T-cell (primary cell): ENCODE measurements at regions not wholly inside any gene's neighbourhood (a gene's known extent, or its start where the extent isn't known, plus 50 kb on each side); places are given as distances from the start of the nearest gene placed in this dataset.

Source experiments
- ATAC-seq, 4 experiments: fragments of 200-7000 bp in 3 of 4; fragments of 150-1000 bp in 1 of 4; cut with Tn5 transposase; replicated peaks in 1 of 4; 1 replicate in 3 of 4; 2 replicates in 1 of 4; pipeline ENCODE4 v1.10.0; 2021; ENCODE audit warnings: moderate library complexity in 3 of 4, mild to moderate bottlenecking in 2 of 4, moderate number of reproducible peaks in 1 of 4
- CTCF ChIA-PET, 2 donors: fragments of 300-600 bp; sonication (Branson Sonifier 250); formaldehyde crosslinking; loops; one replicate each; lab custom pipeline; 2022; ENCODE audit warnings: antibody characterized with exemption in 2 of 2; lab: Charles Lee
- POLR2A ChIA-PET, 2 donors: fragments of 300-600 bp; sonication (Branson Sonifier 250); formaldehyde crosslinking; loops; one replicate each; lab custom pipeline; 2022; ENCODE audit warnings: antibody characterized with exemption in 2 of 2; lab: Charles Lee
- DNase-seq, 35 experiments: peaks; one replicate each; pipeline versions ENCODE4 v3.0.0 to v3.0.0-alpha.2; 2013 to 2023
- H3K27ac ChIP-seq: one replicate; pipeline ENCODE4 v1.5.1; 2013; ENCODE audit warnings: low read length
- H3K27me3 ChIP-seq, 2 experiments: replicated peaks in 1 of 2; 1 replicate in 1 of 2; 2 replicates in 1 of 2; pipeline versions ENCODE4 v1.6.1 to v1.7.0; 2013; ENCODE audit warnings: low read length in 1 of 2, mixed read lengths in 1 of 2; ENCODE audit not compliant: control insufficient read depth in 2 of 2, insufficient read depth in 2 of 2; ENCODE audit errors: extremely low read depth in 1 of 2
- H3K36me3 ChIP-seq, 2 donors: 1 replicate in 1 of 2; 2 replicates in 1 of 2; pipeline versions ENCODE4 v1.6.1 to v1.7.0; 2013; ENCODE audit warnings: low read length in 1 of 2; ENCODE audit not compliant: control insufficient read depth in 2 of 2, insufficient read depth in 1 of 2; ENCODE audit errors: extremely low read depth in 1 of 2
- H3K4me1 ChIP-seq, 2 experiments: 1 replicate in 1 of 2; 2 replicates in 1 of 2; pipeline versions ENCODE4 v1.6.1 to v1.7.0; 2013; ENCODE audit warnings: low read length in 2 of 2, mixed read lengths in 1 of 2; ENCODE audit not compliant: insufficient read depth in 2 of 2, control insufficient read depth in 1 of 2; ENCODE audit errors: extremely low read depth in 1 of 2
- H3K4me3 ChIP-seq, 2 donors: 1 replicate in 1 of 2; 2 replicates in 1 of 2; pipeline versions ENCODE4 v1.5.1 to v1.7.0; 2013; ENCODE audit warnings: mild to moderate bottlenecking in 2 of 2, low read length in 1 of 2, moderate library complexity in 1 of 2; ENCODE audit not compliant: control insufficient read depth in 1 of 2; ENCODE audit errors: extremely low read depth in 1 of 2
- H3K9me3 ChIP-seq: 2 replicates; pipeline ENCODE4 v1.7.0; 2013
- H3K27ac Mint-ChIP-seq, 2 donors: one replicate each; pipeline ENCODE4 v1.8.0; 2020 to 2021; ENCODE audit warnings: mild to moderate bottlenecking in 2 of 2, mixed read lengths in 2 of 2
- H3K27me3 Mint-ChIP-seq, 2 donors: one replicate each; pipeline ENCODE4 v1.8.0; 2021 to 2022; ENCODE audit warnings: mixed read lengths in 2 of 2
- H3K36me3 Mint-ChIP-seq: one replicate; pipeline ENCODE4 v1.8.0; 2021; ENCODE audit warnings: mixed read lengths
- H3K4me1 Mint-ChIP-seq, 3 donors: one replicate each; pipeline ENCODE4 v1.8.0; 2020 to 2022; ENCODE audit warnings: mixed read lengths in 3 of 3, mild to moderate bottlenecking in 1 of 3
- H3K4me3 Mint-ChIP-seq, 3 donors: one replicate each; pipeline ENCODE4 v1.8.0; 2020 to 2022; ENCODE audit warnings: mild to moderate bottlenecking in 3 of 3, mixed read lengths in 3 of 3, moderate library complexity in 3 of 3
- H3K9me3 Mint-ChIP-seq, 3 donors: one replicate each; pipeline ENCODE4 v1.8.0; 2020 to 2022; ENCODE audit warnings: mixed read lengths in 3 of 3
- WGBS: methylation state at CpG from one replicate; pipeline ENCODE4 v1.1.5; 2013; ENCODE audit warnings: missing lambda C conversion rate; ENCODE audit not compliant: insufficient coverage; 5-methylcytosine and 5-hydroxymethylcytosine counted together

- Mint-ChIP-seq H3K36me3 (no peaks in the 10 kb centered on the region), H3K27me3 (peaks cover 55 to 56% of the 10 kb centered on the region in 2 donors), H3K9me3 (no peaks in the 10 kb centered on the region), H3K4me3 (no peak overlapping the region), H3K27ac (no peak overlapping the region), H3K4me1 (peaks cover 0 to 1% (median 0%) of the 10 kb centered on the region in 3 donors)
- 70% methylated on average over 10 of the region's 14 CpGs for WGBS
- DNase-seq = no peak
- Histone ChIP-seq H3K27ac (no peak overlapping the region), H3K4me3 (no peak overlapping the region), H3K27me3 (peaks cover 7 to 35% of the 10 kb centered on the region in 2 experiments), H3K36me3 (no peaks in the 10 kb centered on the region), H3K9me3 (no peaks in the 10 kb centered on the region), H3K4me1 (no peaks in the 10 kb centered on the region)
- POLR2A ChIA-PET = no interaction called here
- ATAC-seq = no peak
- CTCF ChIA-PET = interaction anchor here in 1 of 2 donors (0.5 kb wide), 1 partner anchor 232 kb away, joined by 3 read pairs; no protein-coding TSS in a partner anchor
Observed at GRCh38 chr14:103214461-103214958, 91.2 kb downstream of the TNFAIP2 start.

- Histone ChIP-seq H3K9me3 (no peaks in the 10 kb centered on the region), H3K4me3 (no peak overlapping the region), H3K27ac (no peak overlapping the region), H3K36me3 (no peaks in the 10 kb centered on the region), H3K27me3 (peaks cover 5 to 42% of the 10 kb centered on the region in 2 experiments), H3K4me1 (no peaks in the 10 kb centered on the region)
- POLR2A ChIA-PET = no interaction called here
- H3K27me3 Mint-ChIP-seq = peaks cover 51% of the 10 kb centered on the region in 2 donors
- DNase-seq = no peak
- H3K9me3 Mint-ChIP-seq = no peaks in the 10 kb centered on the region
- ATAC-seq = no peak
- no peak overlapping the region for H3K4me3 Mint-ChIP-seq
- H3K36me3 Mint-ChIP-seq = no peaks in the 10 kb centered on the region
- H3K27ac Mint-ChIP-seq = no peak overlapping the region
- CTCF ChIA-PET = no interaction called here
- peaks cover 0 to 5% (median 5%) of the 10 kb centered on the region in 3 donors for H3K4me1 Mint-ChIP-seq
- WGBS = 77% methylated on average over 9 of the region's 10 CpGs
Observed at GRCh38 chr14:103216399-103216798, 93.1 kb downstream of the TNFAIP2 start.

GRCh38 chr14:103216857-103217256, 93.6 kb downstream of the TNFAIP2 start:
- H3K4me3 ChIP-seq = no peak overlapping the region
- ChIA-PET POLR2A (no interaction called here), CTCF (no interaction called here)
- H3K4me1 ChIP-seq = no peaks in the 10 kb centered on the region
- no peaks in the 10 kb centered on the region for H3K36me3 Mint-ChIP-seq
- no peaks in the 10 kb centered on the region for H3K9me3 ChIP-seq
- DNase-seq (no peak), ATAC-seq (no peak)
- WGBS = 49% methylated on average over 2 of the region's 5 CpGs
- no peak overlapping the region for H3K4me3 Mint-ChIP-seq
- no peak overlapping the region for H3K27ac ChIP-seq
- peaks cover 51% of the 10 kb centered on the region in 2 donors for H3K27me3 Mint-ChIP-seq
- no peaks in the 10 kb centered on the region for H3K9me3 Mint-ChIP-seq
- H3K27ac Mint-ChIP-seq = no peak overlapping the region
- H3K36me3 ChIP-seq = no peaks in the 10 kb centered on the region
- peaks cover 5 to 46% of the 10 kb centered on the region in 2 experiments for H3K27me3 ChIP-seq
- H3K4me1 Mint-ChIP-seq = peaks cover 0 to 5% (median 5%) of the 10 kb centered on the region in 3 donors

GRCh38 chr14:103217538-103217937, 94.3 kb downstream of the TNFAIP2 start:
- no peak overlapping the region for H3K4me3 Mint-ChIP-seq
- peaks cover 0 to 5% (median 5%) of the 10 kb centered on the region in 3 donors for H3K4me1 Mint-ChIP-seq
- Histone ChIP-seq H3K27ac (no peak overlapping the region), H3K4me3 (no peak overlapping the region), H3K9me3 (no peaks in the 10 kb centered on the region), H3K4me1 (no peaks in the 10 kb centered on the region), H3K36me3 (no peaks in the 10 kb centered on the region), H3K27me3 (peaks cover 7 to 53% of the 10 kb centered on the region in 2 experiments)
- WGBS = no CpG with 5 or more reads among the region's 1 CpG
- ChIA-PET POLR2A (no interaction called here), CTCF (no interaction called here)
- H3K27ac Mint-ChIP-seq = no peak overlapping the region
- no peak for DNase-seq
- H3K9me3 Mint-ChIP-seq = no peaks in the 10 kb centered on the region
- no peak for ATAC-seq
- H3K36me3 Mint-ChIP-seq = no peaks in the 10 kb centered on the region
- H3K27me3 Mint-ChIP-seq = peaks cover 49 to 51% of the 10 kb centered on the region in 2 donors

- peaks cover 0 to 5% (median 5%) of the 10 kb centered on the region in 3 donors for H3K4me1 Mint-ChIP-seq
- Histone ChIP-seq H3K27me3 (peaks cover 4 to 63% of the 10 kb centered on the region in 2 experiments), H3K27ac (no peak overlapping the region), H3K4me3 (no peak overlapping the region), H3K4me1 (no peaks in the 10 kb centered on the region), H3K36me3 (no peaks in the 10 kb centered on the region), H3K9me3 (no peaks in the 10 kb centered on the region)
- H3K9me3 Mint-ChIP-seq = no peaks in the 10 kb centered on the region
- peaks cover 43 to 54% of the 10 kb centered on the region in 2 donors for H3K27me3 Mint-ChIP-seq
- POLR2A ChIA-PET = no interaction called here
- H3K27ac Mint-ChIP-seq = no peak overlapping the region
- peak overlapping the region in 1 of 3 donors; percentile 57 for H3K4me3 Mint-ChIP-seq
- no peak for DNase-seq
- no peaks in the 10 kb centered on the region for H3K36me3 Mint-ChIP-seq
- CTCF ChIA-PET = no interaction called here
- WGBS = 14% methylated on average over 67 of the region's 92 CpGs
- ATAC-seq = no peak
Observed at GRCh38 chr14:103220134-103220981, 97.1 kb downstream of the TNFAIP2 start.

GRCh38 chr14:103220982-103221641, 97.9 kb downstream of the TNFAIP2 start:
- Histone ChIP-seq H3K27ac (no peak overlapping the region), H3K4me1 (no peaks in the 10 kb centered on the region), H3K4me3 (no peak overlapping the region), H3K27me3 (peaks cover 4 to 59% of the 10 kb centered on the region in 2 experiments), H3K36me3 (no peaks in the 10 kb centered on the region), H3K9me3 (no peaks in the 10 kb centered on the region)
- no peak overlapping the region for H3K27ac Mint-ChIP-seq
- no peaks in the 10 kb centered on the region for H3K9me3 Mint-ChIP-seq
- CTCF ChIA-PET = no interaction called here
- no peak overlapping the region for H3K4me3 Mint-ChIP-seq
- POLR2A ChIA-PET = no interaction called here
- peaks cover 0 to 5% (median 5%) of the 10 kb centered on the region in 3 donors for H3K4me1 Mint-ChIP-seq
- 41% methylated on average over 21 of the region's 30 CpGs for WGBS
- H3K27me3 Mint-ChIP-seq = peaks cover 36 to 55% of the 10 kb centered on the region in 2 donors
- DNase-seq (no peak), ATAC-seq (no peak)
- H3K36me3 Mint-ChIP-seq = no peaks in the 10 kb centered on the region
